BLaER1 (cell line): ENCODE measurements at regions not wholly inside any gene's neighbourhood (a gene's known extent, or its start where the extent isn't known, plus 50 kb on each side); places are given as distances from the start of the nearest gene placed in this dataset.
"Not testable (repeated sequence)": the region's sequence is repeated elsewhere in the genome, so short reads cannot be mapped to it uniquely, and the experiment has no call there.

Experiments used
- H3K27ac ChIP-seq: shearing (Covaris generic); formaldehyde crosslinking; 2 replicates; pipeline ENCODE4 v1.8.1; 2022
- H3K27me3 ChIP-seq: shearing (Covaris generic); formaldehyde crosslinking; 2 replicates; pipeline ENCODE4 v1.8.1; 2022
- H3K36me3 ChIP-seq: shearing (Covaris generic); formaldehyde crosslinking; 2 replicates; pipeline ENCODE4 v1.8.1; 2022
- H3K4me1 ChIP-seq: shearing (Covaris generic); formaldehyde crosslinking; 2 replicates; pipeline ENCODE4 v1.8.1; 2022
- H3K4me2 ChIP-seq: shearing (Covaris generic); formaldehyde crosslinking; 2 replicates; pipeline ENCODE4 v1.8.1; 2022
- H3K4me3 ChIP-seq: shearing (Covaris generic); formaldehyde crosslinking; 2 replicates; pipeline ENCODE4 v1.8.1; 2022
- H3K9ac ChIP-seq: shearing (Covaris generic); formaldehyde crosslinking; 2 replicates; pipeline ENCODE4 v1.8.1; 2022
- H3K9me3 ChIP-seq: shearing (Covaris generic); formaldehyde crosslinking; 2 replicates; pipeline ENCODE4 v1.8.1; 2022
- H4K20me1 ChIP-seq: shearing (Covaris generic); formaldehyde crosslinking; 2 replicates; pipeline ENCODE4 v1.8.1; 2022
- Cebpa-rat ChIP-seq: shearing (Covaris generic); IDR thresholded peaks from 2 replicates; pipeline ENCODE4 v1.8.1; 2022

- Histone ChIP-seq H3K9ac (no peak overlapping the region), H3K36me3 (no peaks in the 10 kb centered on the region), H3K27me3 (no peaks in the 10 kb centered on the region), H3K9me3 (no peaks in the 10 kb centered on the region), H3K4me2 (no peak overlapping the region), H3K27ac (no peak overlapping the region), H3K4me3 (no peak overlapping the region), H4K20me1 (no peaks in the 10 kb centered on the region), H3K4me1 (peaks cover 16% of the 10 kb centered on the region)
- no peak for TF ChIP-seq Cebpa-rat
Measured at GRCh38 chr10:64115908-64116643, 594.9 kb downstream of the REEP3 start.

- Histone ChIP-seq H3K36me3 (no peaks in the 10 kb centered on the region), H3K4me3 (no peak overlapping the region), H3K9me3 (no peaks in the 10 kb centered on the region), H3K9ac (no peak overlapping the region), H3K27ac (no peak overlapping the region), H3K4me1 (peaks cover 16% of the 10 kb centered on the region), H4K20me1 (no peaks in the 10 kb centered on the region), H3K4me2 (no peak overlapping the region), H3K27me3 (no peaks in the 10 kb centered on the region)
- no peak for TF ChIP-seq Cebpa-rat
Measured at GRCh38 chr10:64116707-64117106, 595.5 kb downstream of the REEP3 start.

- Histone ChIP-seq H3K9me3 (no peaks in the 10 kb centered on the region), H3K27ac (no peak overlapping the region), H3K4me1 (peaks cover 3% of the 10 kb centered on the region), H3K36me3 (no peaks in the 10 kb centered on the region), H3K4me3 (no peak overlapping the region), H4K20me1 (no peaks in the 10 kb centered on the region), H3K4me2 (no peak overlapping the region), H3K9ac (no peak overlapping the region), H3K27me3 (no peaks in the 10 kb centered on the region)
- TF ChIP-seq Cebpa-rat = no peak
Measured at GRCh38 chr10:64118736-64119135, 597.5 kb downstream of the REEP3 start.

GRCh38 chr10:64120301-64120980 is 599.2 kb downstream of the REEP3 start:
- H3K4me2 ChIP-seq, H3K4me1 ChIP-seq, H3K36me3 ChIP-seq, H3K27me3 ChIP-seq, H3K9ac ChIP-seq, H3K4me3 ChIP-seq, H3K9me3 ChIP-seq, H3K27ac ChIP-seq, H4K20me1 ChIP-seq: not testable (repeated sequence)

- Histone ChIP-seq H3K4me3 (no peak overlapping the region), H3K4me1 (no peaks in the 10 kb centered on the region), H3K9ac (no peak overlapping the region), H4K20me1 (no peaks in the 10 kb centered on the region), H3K4me2 (no peak overlapping the region), H3K36me3 (no peaks in the 10 kb centered on the region), H3K27me3 (no peaks in the 10 kb centered on the region), H3K27ac (no peak overlapping the region), H3K9me3 (no peaks in the 10 kb centered on the region)
- TF ChIP-seq Cebpa-rat = no peak
Measured at GRCh38 chr10:64130152-64130551, 609.0 kb downstream of the REEP3 start.

GRCh38 chr10:64134676-64135075 is 613.5 kb downstream of the REEP3 start:
- no peak overlapping the region for H3K4me2 ChIP-seq
- no peak for TF ChIP-seq Cebpa-rat
- no peaks in the 10 kb centered on the region for H3K27me3 ChIP-seq

GRCh38 chr10:64142395-64142794 is 621.2 kb downstream of the REEP3 start:
- Histone ChIP-seq H3K4me3 (no peak overlapping the region), H3K27me3 (no peaks in the 10 kb centered on the region), H3K36me3 (no peaks in the 10 kb centered on the region), H3K4me2 (no peak overlapping the region), H3K9ac (no peak overlapping the region), H3K4me1 (no peaks in the 10 kb centered on the region), H4K20me1 (no peaks in the 10 kb centered on the region), H3K27ac (no peak overlapping the region), H3K9me3 (no peaks in the 10 kb centered on the region)
- TF ChIP-seq Cebpa-rat = no peak

More at GRCh38 chr10:64134676-64135075, 613.5 kb downstream of the REEP3 start:
- H3K9ac ChIP-seq = no peak overlapping the region
- no peak overlapping the region for H3K27ac ChIP-seq
- H3K4me3 ChIP-seq = no peak overlapping the region
- H3K4me1 ChIP-seq = no peaks in the 10 kb centered on the region
- H3K9me3 ChIP-seq = no peaks in the 10 kb centered on the region
- H3K36me3 ChIP-seq = no peaks in the 10 kb centered on the region
- no peaks in the 10 kb centered on the region for H4K20me1 ChIP-seq

- H3K27ac ChIP-seq = no peak overlapping the region
- no peak overlapping the region for H3K4me2 ChIP-seq
- no peak for TF ChIP-seq Cebpa-rat
- H3K9me3 ChIP-seq = peaks cover 5% of the 10 kb centered on the region; the same call in 1 of the 2 replicates
- H4K20me1 ChIP-seq = no peaks in the 10 kb centered on the region
- H3K9ac ChIP-seq = no peak overlapping the region
- no peaks in the 10 kb centered on the region for H3K27me3 ChIP-seq
- H3K36me3 ChIP-seq = no peaks in the 10 kb centered on the region
- H3K4me3 ChIP-seq = no peak overlapping the region
- no peaks in the 10 kb centered on the region for H3K4me1 ChIP-seq
Measured at GRCh38 chr10:64148607-64149006, 627.4 kb downstream of the REEP3 start.

GRCh38 chr10:64156166-64156565 is 635.0 kb downstream of the REEP3 start:
- H3K4me2 ChIP-seq = no peak overlapping the region
- H3K27ac ChIP-seq = no peak overlapping the region
- H3K4me1 ChIP-seq = no peaks in the 10 kb centered on the region
- TF ChIP-seq Cebpa-rat = no peak
- no peaks in the 10 kb centered on the region for H4K20me1 ChIP-seq
- H3K4me3 ChIP-seq = no peak overlapping the region
- no peaks in the 10 kb centered on the region for H3K27me3 ChIP-seq
- H3K9ac ChIP-seq = no peak overlapping the region
- peaks cover 5% of the 10 kb centered on the region; the same call in 1 of the 2 replicates for H3K9me3 ChIP-seq
- H3K36me3 ChIP-seq = no peaks in the 10 kb centered on the region

- no peaks in the 10 kb centered on the region for H3K9me3 ChIP-seq
Measured at GRCh38 chr10:64158551-64158950, 637.4 kb downstream of the REEP3 start.

More at GRCh38 chr10:64158551-64158950, 637.4 kb downstream of the REEP3 start:
- TF ChIP-seq Cebpa-rat = no peak
- Histone ChIP-seq H3K9ac (no peak overlapping the region), H3K36me3 (no peaks in the 10 kb centered on the region), H3K27ac (no peak overlapping the region), H4K20me1 (no peaks in the 10 kb centered on the region), H3K4me3 (no peak overlapping the region), H3K4me2 (no peak overlapping the region), H3K4me1 (no peaks in the 10 kb centered on the region), H3K27me3 (no peaks in the 10 kb centered on the region)
